ENCODE measurements at regions not wholly inside any gene's neighbourhood (a gene's known extent, or its start where the extent isn't known, plus 50 kb on each side); places are given as distances from the start of the nearest gene placed in this dataset.

- TF ChIP-seq GATA2 (IDR thresholded peaks at IDR 0.05; ENCODE audit: low read depth, low read length) (no peak), GATA3 (IDR thresholded peaks at IDR 0.05; ENCODE audit: low read depth, low read length) (no peak)
Observed at GRCh38 chr16:9419161-9419560, 327.7 kb downstream of the HAPSTR1 start.

All from SH-SY5Y (cell line).